NCI-H1048 (cell line): ENCODE measurements at regions not wholly inside any gene's neighbourhood (a gene's known extent, or its start where the extent isn't known, plus 50 kb on each side); places are given as distances from the start of the nearest gene placed in this dataset.
"Not testable (repeated sequence)": the region's sequence is repeated elsewhere in the genome, so short reads cannot be mapped to it uniquely, and the experiment has no call there.

Source experiments
- DNase-seq: peaks from one replicate; lab custom pipeline; 2025; lab: John Stamatoyannopoulos, UW

DNA sequence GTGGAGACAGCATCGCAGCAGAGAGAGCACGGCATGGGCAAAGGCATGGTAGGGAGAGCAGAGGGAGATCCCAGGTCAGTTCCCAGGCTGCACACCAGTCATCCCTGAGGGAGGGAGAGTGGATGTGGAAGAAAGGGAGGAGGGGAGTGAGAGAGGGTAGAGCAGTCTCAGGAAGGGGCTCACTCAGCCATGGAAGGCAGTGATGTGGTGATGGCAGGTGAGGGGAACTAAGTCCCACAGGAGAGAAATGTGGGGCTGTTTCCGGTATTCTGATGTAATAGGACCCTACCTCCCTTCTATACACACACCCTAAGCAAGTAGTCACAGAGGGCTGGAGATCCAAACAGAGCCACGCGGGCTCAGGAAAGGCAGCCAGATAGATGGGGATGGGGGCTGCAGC lies 500.3 kb upstream of the CDH11 start:
- no peak for DNase-seq

DNA sequence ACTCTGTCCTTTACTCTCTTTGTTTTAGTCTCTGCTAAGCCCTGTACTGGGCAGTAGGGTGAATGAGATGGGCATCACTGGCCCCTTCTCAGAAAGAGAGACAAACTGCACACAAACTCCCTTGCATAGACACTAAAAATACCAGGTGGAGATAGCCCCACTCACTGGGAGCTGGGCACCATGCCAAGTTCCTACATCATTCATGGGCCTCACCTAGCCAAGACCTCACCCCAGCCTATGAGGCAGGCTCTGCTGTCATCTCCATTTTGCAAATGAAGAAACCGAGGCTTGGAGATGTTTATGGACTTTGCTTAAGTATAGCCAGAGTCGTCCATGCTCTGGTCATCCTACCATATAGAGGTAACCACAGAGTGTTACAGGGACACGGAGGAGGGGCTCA lies 499.8 kb upstream of the CDH11 start:
- no peak for DNase-seq

DNA sequence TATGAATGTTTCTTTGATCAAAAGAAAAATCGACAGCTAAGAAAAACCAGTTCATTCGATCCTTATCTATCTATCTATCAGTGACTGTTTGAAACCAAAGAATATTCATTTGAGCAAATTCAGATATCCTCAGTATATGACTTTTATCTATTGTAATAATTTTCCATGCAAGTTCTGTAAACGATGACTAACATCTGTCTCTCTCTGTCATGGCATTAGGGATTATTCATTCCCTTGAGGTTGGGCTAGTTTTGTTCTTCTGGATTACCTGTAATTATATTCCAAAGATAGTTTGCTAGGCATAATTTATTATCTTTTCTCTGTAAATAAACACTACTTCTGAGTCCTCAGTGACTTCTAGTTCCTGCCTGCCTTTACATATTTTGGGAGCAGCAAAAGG lies 497.7 kb upstream of the CDH11 start:
- DNase-seq = no peak

DNA sequence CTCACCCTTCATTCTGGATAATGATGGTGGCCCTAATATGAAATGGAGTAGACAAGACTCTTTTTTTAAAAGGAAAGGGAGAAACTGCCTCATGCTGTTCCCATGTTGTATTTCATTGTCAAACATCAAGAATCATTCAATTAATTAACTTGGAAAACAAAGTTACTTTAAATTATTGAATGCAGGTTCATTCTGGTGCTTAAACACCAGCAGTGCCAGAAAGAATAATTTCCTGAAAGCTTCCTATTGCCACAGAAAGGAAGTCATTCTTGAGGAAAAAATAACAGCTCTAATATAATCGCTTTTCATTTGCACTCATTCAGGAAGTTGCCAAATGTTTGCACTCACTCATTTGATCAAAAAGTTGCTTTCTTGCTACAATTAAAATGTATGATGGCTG lies 497.1 kb upstream of the CDH11 start:
- DNase-seq = no peak

DNA sequence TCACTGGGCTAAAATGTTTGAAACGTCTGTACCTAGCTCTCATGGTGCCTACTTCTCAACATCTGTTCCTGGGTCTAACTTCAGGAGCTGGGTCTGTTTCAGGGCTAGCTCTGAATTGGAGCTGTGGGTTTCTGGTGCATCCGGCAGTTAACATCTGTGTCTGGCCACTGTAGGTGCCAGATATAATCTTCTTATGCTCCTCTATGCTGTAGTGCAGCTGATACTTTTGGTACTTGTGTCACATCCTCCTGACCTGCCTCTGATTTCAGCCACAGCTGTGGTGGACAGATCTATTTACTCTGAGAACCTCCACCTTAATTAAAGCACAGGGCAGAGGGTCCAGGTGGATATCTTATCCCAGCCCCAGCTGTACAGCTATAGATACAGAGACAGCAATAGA lies 496.5 kb upstream of the CDH11 start:
- no peak for DNase-seq

DNA sequence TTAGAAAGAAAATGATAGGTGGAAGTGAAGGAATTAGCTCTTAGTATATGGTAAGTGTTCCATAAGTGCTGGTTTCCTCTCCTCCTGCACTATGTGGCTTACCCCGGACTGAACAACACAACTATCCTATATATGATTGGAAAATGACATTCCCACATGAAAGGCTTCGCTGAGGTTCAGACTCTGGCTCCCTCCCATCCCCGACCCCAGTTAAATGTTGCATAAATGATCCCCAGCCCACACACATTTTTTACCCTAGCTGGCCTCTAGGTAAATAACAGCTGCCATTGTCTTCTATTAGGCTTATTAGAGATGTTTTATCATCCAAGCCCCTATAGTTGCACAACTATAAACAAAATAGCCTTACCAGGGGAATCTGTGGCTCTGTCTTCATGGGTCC lies 495.6 kb upstream of the CDH11 start:
- no peak for DNase-seq

GRCh38 chr16:65608455-65608854 lies 486.6 kb upstream of the CDH11 start:
- DNase-seq = no peak

- no peak for DNase-seq
Measured at GRCh38 chr16:65604771-65605170, 482.9 kb upstream of the CDH11 start.

- no peak for DNase-seq
Measured at GRCh38 chr16:65601781-65602180, 479.9 kb upstream of the CDH11 start.

GRCh38 chr16:65600629-65601028 lies 478.8 kb upstream of the CDH11 start:
- DNase-seq = no peak

DNA sequence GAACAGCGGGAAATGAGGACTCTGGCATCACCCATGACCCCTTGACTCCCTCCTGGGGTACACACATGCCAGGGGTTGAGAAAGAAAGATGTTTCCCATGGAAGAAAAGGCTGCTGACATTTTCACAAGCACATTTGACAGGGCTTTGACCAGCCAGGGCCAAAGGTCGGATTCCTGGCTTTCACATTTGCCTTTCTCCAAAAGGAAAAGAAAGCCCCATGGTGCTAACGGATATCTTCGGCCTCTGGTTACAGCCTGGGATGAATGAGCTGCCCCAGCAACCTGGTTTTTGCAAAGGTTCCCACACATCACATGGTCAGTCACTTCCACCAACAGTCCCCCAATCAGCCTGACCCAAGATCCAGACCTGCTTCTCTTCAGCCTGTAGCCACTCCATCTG lies 478.2 kb upstream of the CDH11 start:
- no peak for DNase-seq

DNA sequence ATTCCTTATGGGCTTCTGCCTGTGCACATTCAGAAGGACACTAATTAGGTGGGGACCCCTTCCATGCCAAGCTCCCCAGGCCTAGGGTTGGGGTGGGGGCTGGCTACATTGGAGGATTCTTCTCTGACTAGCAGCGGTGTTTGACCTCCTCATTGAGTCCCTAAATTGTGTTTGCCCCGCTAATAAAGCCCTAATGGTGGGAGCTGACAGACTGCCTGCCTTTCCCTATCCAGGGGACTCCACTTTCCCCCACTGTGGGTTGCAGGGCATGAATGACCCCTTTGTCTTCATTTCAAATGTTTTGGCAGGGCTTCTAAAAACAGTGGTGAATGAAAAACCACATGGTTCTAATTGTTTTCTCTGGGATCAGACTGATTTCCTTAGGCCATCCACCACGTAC lies 476.8 kb upstream of the CDH11 start:
- DNase-seq = no peak

DNA sequence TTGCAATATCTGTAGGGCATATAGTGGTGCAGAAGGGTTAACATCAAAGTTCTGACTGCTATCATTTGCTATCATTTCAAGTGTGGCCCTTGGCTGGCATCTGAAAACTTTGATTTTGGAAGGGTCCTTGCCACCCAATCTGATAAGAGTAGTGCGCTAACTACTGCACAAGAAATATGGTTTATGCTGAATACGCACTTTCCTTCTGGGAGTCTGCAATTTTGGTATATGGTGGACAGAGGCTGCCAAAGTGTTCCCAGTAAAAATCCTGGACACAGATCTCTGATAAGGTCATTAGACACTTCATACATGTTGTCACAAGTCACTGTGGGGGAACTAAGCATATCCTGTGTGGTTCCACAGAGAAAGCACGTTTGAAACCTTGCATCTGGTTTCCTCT lies 461.6 kb upstream of the CDH11 start:
- DNase-seq = no peak

- no peak for DNase-seq
Measured at GRCh38 chr16:65579050-65579449, 457.2 kb upstream of the CDH11 start.

GRCh38 chr16:65576631-65577030 lies 454.8 kb upstream of the CDH11 start:
- DNase-seq = no peak

DNA sequence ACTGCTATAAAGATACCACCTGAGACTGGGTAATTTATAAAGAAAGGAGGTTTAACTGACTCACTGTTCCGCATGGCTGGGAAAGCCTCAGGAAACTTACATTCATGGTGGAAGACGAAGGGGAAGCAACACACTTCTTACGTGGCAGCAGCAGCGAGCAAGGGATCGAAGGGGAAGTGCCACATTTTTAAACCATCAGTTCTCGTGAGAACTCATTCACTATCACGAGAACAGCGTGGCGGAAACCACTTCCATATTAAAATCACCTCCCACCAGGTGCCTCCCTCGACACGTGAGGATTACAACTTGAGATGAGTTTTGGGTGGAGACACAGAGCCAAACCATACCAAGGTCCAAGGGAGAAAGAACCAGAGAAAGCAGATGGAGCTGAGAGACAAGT lies 454.3 kb upstream of the CDH11 start:
- DNase-seq = no peak

DNA sequence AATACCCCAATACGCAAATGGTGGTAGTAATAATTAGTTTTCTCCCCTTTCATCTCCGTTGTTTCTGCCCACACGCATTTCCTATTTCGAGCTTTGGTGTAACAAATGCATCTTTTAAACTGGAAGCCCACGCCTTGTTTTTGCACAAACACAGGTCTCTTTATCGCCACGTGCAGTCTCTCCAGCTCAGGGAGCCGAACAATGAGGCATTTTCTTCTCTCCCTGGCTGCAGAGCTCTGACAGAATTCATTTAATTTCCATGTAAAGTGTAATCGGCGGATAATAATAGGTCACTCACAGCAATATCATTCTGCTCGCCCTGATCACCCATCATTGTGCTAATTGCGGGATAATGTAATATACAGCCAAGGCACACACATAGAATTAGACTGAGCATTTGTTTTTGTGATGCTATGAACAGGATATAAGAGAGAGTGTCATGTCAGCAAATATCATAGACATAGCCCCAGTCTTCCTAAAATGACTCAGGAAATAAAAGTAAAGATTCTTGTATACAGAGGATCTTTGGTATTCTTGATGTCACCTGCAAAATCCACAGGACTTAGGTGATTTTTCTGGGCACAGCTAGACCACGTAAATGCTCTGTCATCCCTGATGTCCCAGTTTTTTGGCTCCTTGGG lies 452.6 kb upstream of the CDH11 start:
- DNase-seq = peak; percentile 2

DNA sequence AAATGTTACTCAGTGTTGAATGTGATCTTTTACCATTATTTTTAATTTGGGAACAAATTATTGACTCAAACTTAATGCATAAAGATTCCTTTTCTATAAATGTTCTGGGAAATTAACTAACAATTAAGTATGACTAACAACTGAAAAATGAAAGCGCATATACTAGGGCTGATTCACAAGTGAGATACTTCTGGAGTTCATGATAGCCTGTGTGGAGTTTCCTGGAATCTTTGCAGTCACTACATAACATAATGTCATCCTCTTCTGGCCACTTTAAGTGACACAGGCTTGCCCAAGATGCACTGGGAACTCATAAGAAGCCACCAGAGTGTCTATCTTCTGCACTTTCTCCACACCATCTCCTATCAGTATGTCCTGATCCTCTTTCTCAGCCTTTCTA lies 450.3 kb upstream of the CDH11 start:
- no peak for DNase-seq

- no peak for DNase-seq
Measured at GRCh38 chr16:65570261-65570660, 448.4 kb upstream of the CDH11 start.

DNA sequence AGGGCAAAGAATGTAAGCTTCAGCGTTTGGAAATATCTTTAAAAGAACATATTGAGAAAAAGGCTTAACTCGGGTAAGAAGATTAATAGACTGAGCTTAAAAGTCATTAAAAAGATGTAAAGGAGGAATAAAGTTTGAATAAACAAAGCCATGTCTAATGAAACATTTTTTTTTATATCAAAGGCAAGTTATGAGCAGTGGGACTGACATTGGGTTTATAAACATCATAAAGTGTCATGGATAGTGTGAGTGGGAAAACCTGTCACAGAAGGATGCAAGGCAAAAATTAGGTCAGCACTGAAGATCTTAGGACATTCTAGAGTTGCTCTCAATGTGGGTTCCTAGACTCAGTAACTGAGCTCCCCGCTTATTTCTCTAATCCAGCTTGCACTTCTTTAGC lies 438.0 kb upstream of the CDH11 start:
- DNase-seq = no peak

GRCh38 chr16:65549689-65550088 lies 427.8 kb upstream of the CDH11 start:
- DNase-seq = not testable (repeated sequence)

GRCh38 chr16:65548470-65548869 lies 426.6 kb upstream of the CDH11 start:
- DNase-seq = no peak

DNA sequence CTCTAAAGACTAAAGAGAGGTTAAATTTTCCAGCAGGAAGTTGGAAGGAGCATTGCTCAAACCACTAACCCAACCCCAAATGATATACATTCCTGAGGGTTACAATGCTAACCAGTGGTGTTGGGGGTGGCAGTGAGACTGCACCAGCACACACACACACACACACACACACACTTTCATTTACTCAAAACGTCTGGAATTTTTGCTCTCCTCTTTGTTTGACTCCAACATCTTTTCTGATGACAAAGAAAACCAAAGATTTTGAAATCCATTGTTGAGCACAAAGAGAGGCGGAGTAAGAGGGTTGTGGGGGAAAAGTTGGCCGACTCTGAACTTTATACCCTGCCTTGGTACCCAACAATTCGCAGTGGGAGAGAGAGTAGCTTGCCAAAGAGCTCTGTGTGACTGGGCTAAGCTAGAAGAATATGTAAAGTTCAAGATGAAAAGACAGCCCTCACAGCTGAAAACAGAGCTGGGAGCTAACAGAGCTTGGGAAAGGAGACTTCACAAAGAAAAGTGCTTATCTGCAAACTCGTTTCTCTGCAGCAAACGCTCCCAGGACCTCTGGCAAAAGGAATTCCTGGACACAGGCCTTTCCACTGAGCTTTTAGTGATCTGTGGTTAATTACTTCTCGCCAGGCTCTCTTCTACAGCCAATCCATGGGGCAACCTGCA lies 426.0 kb upstream of the CDH11 start:
- DNase-seq = no peak

- DNase-seq = no peak
Measured at GRCh38 chr16:65546353-65546791, 424.5 kb upstream of the CDH11 start.
